H9 (cell line): ENCODE measurements at regions not wholly inside any gene's neighbourhood (a gene's known extent, or its start where the extent isn't known, plus 50 kb on each side); places are given as distances from the start of the nearest gene placed in this dataset.

Experiments
- DNase-seq: peaks from one replicate; pipeline ENCODE4 v3.0.0-alpha.2; 2017
- H2AFZ ChIP-seq: one replicate; pipeline ENCODE4 v1.6.1; 2013; ENCODE audit warnings: mild to moderate bottlenecking, low read length, control low read depth, moderate library complexity
- H2AK5ac ChIP-seq: 2 replicates; pipeline ENCODE4 v1.6.1; 2013; ENCODE audit warnings: low read length, control low read depth, mixed read lengths; ENCODE audit not compliant: insufficient read length
- H2BK120ac ChIP-seq: one replicate; pipeline ENCODE4 v1.6.1; 2013; ENCODE audit warnings: low read depth, mild to moderate bottlenecking, low read length, control low read depth, inconsistent platforms; ENCODE audit not compliant: poor library complexity, severe bottlenecking
- H2BK12ac ChIP-seq: 2 replicates; pipeline ENCODE4 v1.6.1; 2013; ENCODE audit warnings: low read length, control low read depth, mixed read lengths, low read depth; ENCODE audit not compliant: insufficient read length
- H2BK15ac ChIP-seq: 2 replicates; pipeline ENCODE4 v1.6.1; 2013; ENCODE audit warnings: low read depth, low read length, control low read depth
- H2BK20ac ChIP-seq: one replicate; pipeline ENCODE4 v1.6.1; 2013; ENCODE audit warnings: low read depth, mild to moderate bottlenecking, low read length, control low read depth, inconsistent platforms; ENCODE audit not compliant: poor library complexity, severe bottlenecking
- H2BK5ac ChIP-seq: 2 replicates; pipeline ENCODE4 v1.6.1; 2013; ENCODE audit warnings: low read length, control low read depth, mixed read lengths; ENCODE audit not compliant: insufficient read length
- H3K14ac ChIP-seq: 2 replicates; pipeline ENCODE4 v1.6.1; 2013; ENCODE audit warnings: low read length, control low read depth; ENCODE audit not compliant: insufficient read depth
- H3K18ac ChIP-seq: 2 replicates; pipeline ENCODE4 v1.6.1; 2013; ENCODE audit warnings: low read depth, mild to moderate bottlenecking, mixed read lengths, low read length, control low read depth; ENCODE audit not compliant: insufficient read length
- H3K23ac ChIP-seq: 2 replicates; pipeline ENCODE4 v1.6.1; 2013; ENCODE audit warnings: low read length, control low read depth, mixed read lengths, low read depth; ENCODE audit not compliant: insufficient read length
- H3K23me2 ChIP-seq: 2 replicates; pipeline ENCODE4 v1.6.1; 2013; ENCODE audit warnings: low read depth, mild to moderate bottlenecking, mixed read lengths, low read length, control low read depth; ENCODE audit not compliant: insufficient read length, poor library complexity, severe bottlenecking
- H3K27ac ChIP-seq: 2 replicates; pipeline ENCODE4 v1.5.1; 2013; ENCODE audit warnings: low read length, control low read depth, mixed read lengths, low read depth; ENCODE audit not compliant: insufficient read length
- H3K27me3 ChIP-seq: 2 replicates; pipeline ENCODE4 v1.6.1; 2013; ENCODE audit warnings: low read length, control low read depth, inconsistent platforms; ENCODE audit not compliant: insufficient read depth
- H3K4ac ChIP-seq: 2 replicates; pipeline ENCODE4 v1.6.1; 2013; ENCODE audit warnings: low read depth, mild to moderate bottlenecking, control low read depth, inconsistent platforms, low read length, moderate library complexity
- H3K4me1 ChIP-seq: 2 replicates; pipeline ENCODE4 v1.6.1; 2013; ENCODE audit warnings: low read length, control low read depth, inconsistent platforms; ENCODE audit not compliant: insufficient read depth
- H3K4me2 ChIP-seq: 2 replicates; pipeline ENCODE4 v1.6.1; 2013; ENCODE audit warnings: low read length, control low read depth, mixed read lengths; ENCODE audit not compliant: insufficient read length, insufficient read depth
- H3K56ac ChIP-seq: 2 replicates; pipeline ENCODE4 v1.6.1; 2013; ENCODE audit warnings: low read depth, mild to moderate bottlenecking, mixed read lengths, low read length, control low read depth; ENCODE audit not compliant: insufficient read length
- H3K79me1 ChIP-seq: 2 replicates; pipeline ENCODE4 v1.6.1; 2013; ENCODE audit warnings: low read depth, mild to moderate bottlenecking, moderate library complexity, low read length, control low read depth, inconsistent platforms; ENCODE audit not compliant: insufficient read depth, poor library complexity, severe bottlenecking
- H3K79me2 ChIP-seq: 2 replicates; pipeline ENCODE4 v1.6.1; 2013; ENCODE audit warnings: low read length, control low read depth, inconsistent platforms; ENCODE audit not compliant: insufficient read depth
- H3K9ac ChIP-seq: 2 replicates; pipeline ENCODE4 v1.6.1; 2013; ENCODE audit warnings: low read length, control low read depth, mixed read lengths; ENCODE audit not compliant: insufficient read length; ENCODE audit errors: extremely low read depth
- H3K9me3 ChIP-seq: one replicate; pipeline ENCODE4 v1.6.1; 2013; ENCODE audit warnings: low read depth, low read length, inconsistent platforms; ENCODE audit not compliant: control insufficient read depth
- H3T11ph ChIP-seq: one replicate; pipeline ENCODE4 v1.6.1; 2013; ENCODE audit warnings: mild to moderate bottlenecking, low read length, control low read depth, inconsistent platforms
- H4K20me1 ChIP-seq: one replicate; pipeline ENCODE4 v1.6.1; 2013; ENCODE audit not compliant: control insufficient read depth, insufficient read length, insufficient read depth
- H4K5ac ChIP-seq: 2 replicates; pipeline ENCODE4 v1.6.1; 2013; ENCODE audit warnings: low read depth, mild to moderate bottlenecking, mixed read lengths, low read length, control low read depth; ENCODE audit not compliant: insufficient read length
- H4K8ac ChIP-seq: replicated peaks from 2 replicates; pipeline ENCODE4 v1.6.1; 2013; ENCODE audit warnings: low read length, control low read depth, mixed read lengths, low read depth; ENCODE audit not compliant: insufficient read length
- H4K91ac ChIP-seq: 2 replicates; pipeline ENCODE4 v1.6.1; 2013; ENCODE audit warnings: low read depth, mild to moderate bottlenecking, moderate library complexity, mixed read lengths, low read length, control low read depth; ENCODE audit not compliant: insufficient read length
- H3K27ac Mint-ChIP-seq, 3 experiments: 2 replicates in 2 of 3; 3 replicates in 1 of 3; pipeline ENCODE4 v1.8.0; 2020 to 2021; ENCODE audit warnings: mixed read lengths in 3 of 3, mild to moderate bottlenecking in 1 of 3, moderate library complexity in 1 of 3
- H3K27me3 Mint-ChIP-seq: 2 replicates; pipeline ENCODE4 v1.8.0; 2021; ENCODE audit warnings: low read depth, mild to moderate bottlenecking, moderate library complexity, mixed read lengths
- H3K36me3 Mint-ChIP-seq, 3 experiments: 2 replicates in 2 of 3; 3 replicates in 1 of 3; pipeline ENCODE4 v1.8.0; 2020 to 2021; ENCODE audit warnings: low read depth in 3 of 3, mixed read lengths in 3 of 3; ENCODE audit not compliant: insufficient read depth in 1 of 3
- H3K4me1 Mint-ChIP-seq, 2 experiments: 2 replicates each; pipeline ENCODE4 v1.8.0; 2020; ENCODE audit warnings: mixed read lengths in 2 of 2
- H3K4me3 Mint-ChIP-seq, 2 experiments: 2 replicates in 1 of 2; 3 replicates in 1 of 2; pipeline ENCODE4 v1.8.0; 2020 to 2021; ENCODE audit warnings: mild to moderate bottlenecking in 2 of 2, mixed read lengths in 2 of 2, moderate library complexity in 1 of 2
- H3K9me3 Mint-ChIP-seq, 2 experiments: 2 replicates in 1 of 2; 3 replicates in 1 of 2; pipeline ENCODE4 v1.8.0; 2020; ENCODE audit warnings: mild to moderate bottlenecking in 2 of 2, mixed read lengths in 2 of 2, moderate library complexity in 1 of 2
- CTCF ChIP-seq: fragments of 200-600 bp; sonication (generic); conservative IDR thresholded peaks from 3 replicates; pipeline ENCODE4 v1.8.0; 2021; ENCODE audit warnings: antibody characterized with exemption, mild to moderate bottlenecking
- WGBS: extraction: QIAGEN DNeasy Blood & Tissue Kit; methylation state at CpG from one replicate; pipeline ENCODE4 v1.1.7; 2013; ENCODE audit warnings: missing lambda C conversion rate, low lambda C conversion rate, mixed read lengths; ENCODE audit not compliant: insufficient read length; ENCODE audit errors: extremely low coverage; 5-methylcytosine and 5-hydroxymethylcytosine counted together

GRCh38 chr12:92602476-92602875, 100.3 kb upstream of the PLEKHG7 start:
- no peak overlapping the region for H2BK5ac ChIP-seq
- no peak overlapping the region for H3K23ac ChIP-seq
- no peaks in the 10 kb centered on the region for H3K79me1 ChIP-seq
- H4K91ac ChIP-seq: no peak overlapping the region
- no peaks in the 10 kb centered on the region for H4K20me1 ChIP-seq
- no peak overlapping the region for H2BK12ac ChIP-seq
- no peak overlapping the region for H2BK120ac ChIP-seq
- no peak overlapping the region for H2BK15ac ChIP-seq
- no peak overlapping the region for H2BK20ac ChIP-seq
- H3K27me3 Mint-ChIP-seq: no peaks in the 10 kb centered on the region
- H4K8ac ChIP-seq: no peak overlapping the region
- no peak overlapping the region for H3K14ac ChIP-seq
- no peak overlapping the region for H3K18ac ChIP-seq
- H3K9me3 Mint-ChIP-seq: peaks cover 23 to 33% of the 10 kb centered on the region in 2 experiments
- H4K5ac ChIP-seq: no peak overlapping the region
- no peak for DNase-seq
- H3K4me1 Mint-ChIP-seq: no peaks in the 10 kb centered on the region; a peak in 1 of 4 replicates
- no peaks in the 10 kb centered on the region for H3K4me1 ChIP-seq
- H2AK5ac ChIP-seq: no peak overlapping the region
- H2AFZ ChIP-seq: no peak overlapping the region
- H3K56ac ChIP-seq: no peak overlapping the region
- no peak overlapping the region for H3K4ac ChIP-seq
- H3K36me3 Mint-ChIP-seq: peaks cover 12 to 23% (median 12%) of the 10 kb centered on the region in 3 experiments
- no peak overlapping the region for H3K9ac ChIP-seq
- no peaks in the 10 kb centered on the region for H3K79me2 ChIP-seq
- peaks cover 10% of the 10 kb centered on the region for H3K9me3 ChIP-seq
- no peak overlapping the region for H3K27ac Mint-ChIP-seq
- no peak for TF ChIP-seq CTCF
- no peak overlapping the region for H3T11ph ChIP-seq
- no peak overlapping the region for H3K27ac ChIP-seq
- no peaks in the 10 kb centered on the region for H3K23me2 ChIP-seq
- H3K4me3 Mint-ChIP-seq: no peak overlapping the region
- no peaks in the 10 kb centered on the region for H3K27me3 ChIP-seq
- H3K4me2 ChIP-seq: no peak overlapping the region
- WGBS: no CpG with 5 or more reads among the region's 2 CpGs
